B cell (primary cell): ENCODE measurements at regions not wholly inside any gene's neighbourhood (a gene's known extent, or its start where the extent isn't known, plus 50 kb on each side); places are given as distances from the start of the nearest gene placed in this dataset.

Experiments used
- ATAC-seq: fragments of 200-7000 bp; cut with Tn5 transposase; one replicate; pipeline ENCODE4 v1.10.0; 2021; ENCODE audit warnings: low read depth, mild to moderate bottlenecking, moderate number of reproducible peaks, moderate library complexity
- CTCF ChIA-PET: fragments of 350-600 bp; sonication (Branson Sonifier 250); formaldehyde crosslinking; loops from one replicate; lab custom pipeline; 2021; ENCODE audit warnings: antibody characterized with exemption, inconsistent platforms; lab: Charles Lee
- POLR2A ChIA-PET: fragments of 350-600 bp; sonication (Branson Sonifier 250); formaldehyde crosslinking; loops from one replicate; lab custom pipeline; 2021; ENCODE audit warnings: antibody characterized with exemption; lab: Charles Lee
- DNase-seq: peaks from one replicate; pipeline ENCODE4 v3.0.0; 2013
- H2AFZ ChIP-seq: 2 replicates; pipeline ENCODE4 v1.6.1; 2012; ENCODE audit warnings: mild to moderate bottlenecking, low read depth, low read length; ENCODE audit not compliant: insufficient read depth, poor library complexity, severe bottlenecking
- H3K27ac ChIP-seq, 2 donors: 1 replicate in 1 of 2; 2 replicates in 1 of 2; pipeline ENCODE4 v1.5.1; 2012 to 2013; ENCODE audit warnings: low read length in 2 of 2, mild to moderate bottlenecking in 2 of 2, moderate library complexity in 1 of 2
- H3K27me3 ChIP-seq, 4 experiments: fragments of 200-600 bp in 1 of 4; sonication (generic) in 1 of 4; replicated peaks in 1 of 4; 1 replicate in 2 of 4; 2 replicates in 2 of 4; pipeline versions ENCODE4 v1.6.1 to v1.7.0; 2013 to 2016; ENCODE audit warnings: low read length in 3 of 4, mild to moderate bottlenecking in 2 of 4, mixed read lengths in 1 of 4, moderate library complexity in 1 of 4; ENCODE audit not compliant: insufficient read depth in 4 of 4, control insufficient read depth in 3 of 4; ENCODE audit errors: control extremely low read depth in 1 of 4
- H3K36me3 ChIP-seq, 2 experiments: replicated peaks in 1 of 2; 1 replicate in 1 of 2; 2 replicates in 1 of 2; pipeline versions ENCODE4 v1.6.1 to v1.7.1; 2013; ENCODE audit warnings: low read length in 1 of 2; ENCODE audit not compliant: insufficient read depth in 2 of 2, control insufficient read depth in 1 of 2; ENCODE audit errors: control extremely low read depth in 1 of 2, extremely low read depth in 1 of 2
- H3K4me1 ChIP-seq, 2 donors: fragments of 200-600 bp in 1 of 2; sonication (generic) in 1 of 2; 1 replicate in 1 of 2; 2 replicates in 1 of 2; pipeline versions ENCODE4 v1.5.1 to v1.6.1; 2013 to 2017; ENCODE audit warnings: low read length in 2 of 2; ENCODE audit not compliant: control insufficient read depth in 2 of 2, insufficient read depth in 2 of 2
- H3K4me2 ChIP-seq: replicated peaks from 2 replicates; pipeline ENCODE3; 2012; ENCODE audit warnings: mild to moderate bottlenecking, low read depth, low read length; ENCODE audit not compliant: poor library complexity, severe bottlenecking
- H3K4me3 ChIP-seq, 5 experiments: fragments of 200-600 bp in 1 of 5; sonication (generic) in 1 of 5; 1 replicate in 3 of 5; 2 replicates in 2 of 5; pipeline versions ENCODE4 v1.5.1 to v1.7.0; 2011 to 2016; ENCODE audit warnings: low read length in 4 of 5, mild to moderate bottlenecking in 4 of 5, low read depth in 2 of 5, control low read depth in 1 of 5, moderate library complexity in 1 of 5; ENCODE audit not compliant: insufficient read depth in 1 of 5; ENCODE audit errors: control extremely low read depth in 1 of 5, extremely low read depth in 1 of 5
- H3K79me2 ChIP-seq: fragments of 200-600 bp; sonication (generic); one replicate; pipeline ENCODE4 v1.6.0; 2016; ENCODE audit warnings: low read length; ENCODE audit not compliant: control insufficient read depth, insufficient read depth
- H3K9ac ChIP-seq: fragments of 200-600 bp; sonication (generic); 2 replicates; pipeline ENCODE4 v1.6.1; 2017; ENCODE audit warnings: mild to moderate bottlenecking, low read length, moderate library complexity
- H3K9me3 ChIP-seq, 3 donors: one replicate each; pipeline versions ENCODE4 v1.6.1 to v1.7.1; 2013; ENCODE audit warnings: low read length in 2 of 3; ENCODE audit not compliant: control insufficient read depth in 2 of 3, insufficient read depth in 1 of 3; ENCODE audit errors: control extremely low read depth in 1 of 3
- H4K20me1 ChIP-seq: 2 replicates; pipeline ENCODE4 v1.6.0; 2012; ENCODE audit warnings: mild to moderate bottlenecking, low read length; ENCODE audit not compliant: insufficient read depth, control insufficient read depth, poor library complexity, severe bottlenecking
- H3K27ac Mint-ChIP-seq: one replicate; pipeline ENCODE4 v1.8.0; 2021; ENCODE audit warnings: mixed read lengths
- H3K27me3 Mint-ChIP-seq: one replicate; pipeline ENCODE4 v1.8.0; 2021; ENCODE audit warnings: mixed read lengths
- H3K4me1 Mint-ChIP-seq: one replicate; pipeline ENCODE4 v1.8.0; 2021; ENCODE audit warnings: mixed read lengths
- H3K4me3 Mint-ChIP-seq: one replicate; pipeline ENCODE4 v1.8.0; 2021; ENCODE audit warnings: mixed read lengths
- H3K9me3 Mint-ChIP-seq: one replicate; pipeline ENCODE4 v1.8.0; 2022; ENCODE audit warnings: mixed read lengths; ENCODE audit not compliant: insufficient read depth
- CTCF ChIP-seq: fragments of 200-600 bp; IDR thresholded peaks from one replicate; pipeline ENCODE4 v1.8.0; 2022; ENCODE audit warnings: antibody characterized with exemption, mild to moderate bottlenecking
- EZH2 ChIP-seq: IDR thresholded peaks from 2 replicates; pipeline ENCODE4 v1.6.1; 2012; ENCODE audit warnings: borderline replicate concordance, low read depth, mild to moderate bottlenecking, moderate library complexity, low read length; ENCODE audit not compliant: insufficient read depth, poor library complexity, severe bottlenecking
- WGBS: methylation state at CpG from one replicate; pipeline ENCODE4 v1.1.5; 2013; ENCODE audit warnings: missing lambda C conversion rate; ENCODE audit not compliant: insufficient coverage; 5-methylcytosine and 5-hydroxymethylcytosine counted together
- intact Hi-C: fragments of 100-400 bp; cut with micrococcal nuclease; formaldehyde crosslinking; loops from one replicate; pipeline ENCODE4 v1.10.0; 2022

GRCh38 chr15:66649235-66649984 is 52.6 kb upstream of the SMAD6 start:
- Mint-ChIP-seq H3K27ac (no peak overlapping the region), H3K4me3 (no peak overlapping the region), H3K27me3 (peaks cover 13% of the 10 kb centered on the region), H3K4me1 (peaks cover 3% of the 10 kb centered on the region), H3K9me3 (no peaks in the 10 kb centered on the region)
- Histone ChIP-seq H3K4me2 (no peak overlapping the region), H3K4me3 (no peak overlapping the region), H2AFZ (no peak overlapping the region), H3K36me3 (no peaks in the 10 kb centered on the region), H3K4me1 (no peaks in the 10 kb centered on the region), H4K20me1 (no peaks in the 10 kb centered on the region), H3K9ac (no peak overlapping the region), H3K79me2 (no peaks in the 10 kb centered on the region), H3K27me3 (peaks cover 0 to 4% (median 0%) of the 10 kb centered on the region in 4 experiments), H3K9me3 (no peaks in the 10 kb centered on the region), H3K27ac (no peak overlapping the region)
- POLR2A ChIA-PET: no interaction called here
- TF ChIP-seq CTCF (no peak), EZH2 (no peak)
- ATAC-seq (no peak), DNase-seq (no peak)
- 91% methylated on average over 8 of the region's 9 CpGs for WGBS
- CTCF ChIA-PET: no interaction called here
- intact Hi-C loops: no loop called here

- Histone ChIP-seq H3K79me2 (no peaks in the 10 kb centered on the region), H2AFZ (no peak overlapping the region), H3K27me3 (peaks cover 0 to 5% (median 0%) of the 10 kb centered on the region in 4 experiments), H3K9me3 (no peaks in the 10 kb centered on the region), H3K4me3 (no peak overlapping the region), H3K27ac (no peak overlapping the region), H3K36me3 (no peaks in the 10 kb centered on the region), H4K20me1 (no peaks in the 10 kb centered on the region), H3K4me2 (no peak overlapping the region), H3K4me1 (peaks cover 0 to 2% of the 10 kb centered on the region in 2 donors), H3K9ac (no peak overlapping the region)
- no peak for DNase-seq
- intact Hi-C loops: no loop called here
- Mint-ChIP-seq H3K9me3 (no peaks in the 10 kb centered on the region), H3K4me1 (peaks cover 5% of the 10 kb centered on the region), H3K27ac (no peak overlapping the region), H3K27me3 (peaks cover 15% of the 10 kb centered on the region), H3K4me3 (no peak overlapping the region)
- ChIA-PET CTCF (no interaction called here), POLR2A (no interaction called here)
- WGBS: 97% methylated on average over 3 of the region's 5 CpGs
- no peak for ATAC-seq
- no peak for TF ChIP-seq EZH2
- no peak for TF ChIP-seq CTCF
These were observed 51.6 kb upstream of the SMAD6 start for GRCh38 chr15:66650433-66650832.
